GM19372 (cell line): ENCODE measurements at regions not wholly inside any gene's neighbourhood (a gene's known extent, or its start where the extent isn't known, plus 50 kb on each side); places are given as distances from the start of the nearest gene placed in this dataset.

Source experiments
- ATAC-seq: cut with Tn5 transposase; IDR thresholded peaks from one replicate; pipeline ENCODE4 v1.9.1; 2021; ENCODE audit warnings: mild to moderate bottlenecking, low read depth, moderate library complexity; ENCODE audit not compliant: unreplicated experiment

DNA sequence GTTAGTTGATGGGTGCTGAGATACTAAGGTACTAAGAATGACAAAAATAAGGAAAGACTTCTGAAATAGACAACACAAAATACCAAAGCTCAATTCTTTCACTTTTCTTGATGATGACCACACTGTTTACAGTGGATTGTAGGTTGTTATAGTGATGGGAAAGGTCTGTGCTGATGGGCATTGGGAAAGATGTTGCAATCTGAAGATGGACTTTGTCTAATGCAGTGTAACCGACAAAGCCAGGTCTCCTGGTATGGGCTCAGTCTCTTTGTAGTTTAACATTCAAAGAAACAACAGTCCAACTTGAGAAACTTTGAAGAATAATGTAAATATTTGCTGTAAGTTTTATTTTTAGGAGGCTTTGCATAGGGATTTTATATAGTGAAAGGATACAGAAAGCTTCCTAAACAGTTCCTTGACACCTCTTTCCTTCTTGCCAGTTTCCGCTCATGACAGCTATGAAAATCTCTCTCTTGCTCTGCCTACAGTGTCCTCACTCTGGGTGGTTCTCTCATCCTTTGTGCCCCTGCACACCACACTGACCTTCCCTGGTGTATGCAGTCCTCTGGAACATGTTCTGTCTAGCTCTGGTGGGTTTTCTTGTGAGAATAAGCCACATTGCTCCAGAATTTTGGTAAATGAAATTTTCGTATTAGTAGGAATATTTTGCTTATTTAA, 172.2 kb downstream of the KCNRG start:
- ATAC-seq = no peak

GRCh38 chr13:50188696-50189095, 173.5 kb downstream of the KCNRG start:
- no peak for ATAC-seq

GRCh38 chr13:50189450-50189849, 174.2 kb downstream of the KCNRG start:
- no peak for ATAC-seq

DNA sequence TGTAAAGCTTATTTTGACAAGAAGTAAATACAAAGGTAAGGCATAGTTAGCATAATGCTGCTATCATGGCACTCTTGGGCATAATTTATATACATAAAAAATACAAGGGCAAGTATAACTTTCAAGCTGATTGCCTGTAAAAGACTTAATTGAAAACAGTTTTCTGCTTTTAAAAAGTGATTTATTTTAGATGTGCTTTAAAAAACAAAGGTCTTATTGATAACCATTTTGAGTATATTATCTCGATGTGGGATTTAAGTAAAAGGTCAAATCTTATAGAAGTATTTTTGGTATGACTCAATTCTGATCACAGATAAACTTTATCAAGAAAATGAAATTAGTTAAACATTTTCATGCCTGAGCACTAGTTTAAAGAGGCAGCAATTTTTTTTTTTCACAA, 175.8 kb downstream of the KCNRG start:
- ATAC-seq = no peak

DNA sequence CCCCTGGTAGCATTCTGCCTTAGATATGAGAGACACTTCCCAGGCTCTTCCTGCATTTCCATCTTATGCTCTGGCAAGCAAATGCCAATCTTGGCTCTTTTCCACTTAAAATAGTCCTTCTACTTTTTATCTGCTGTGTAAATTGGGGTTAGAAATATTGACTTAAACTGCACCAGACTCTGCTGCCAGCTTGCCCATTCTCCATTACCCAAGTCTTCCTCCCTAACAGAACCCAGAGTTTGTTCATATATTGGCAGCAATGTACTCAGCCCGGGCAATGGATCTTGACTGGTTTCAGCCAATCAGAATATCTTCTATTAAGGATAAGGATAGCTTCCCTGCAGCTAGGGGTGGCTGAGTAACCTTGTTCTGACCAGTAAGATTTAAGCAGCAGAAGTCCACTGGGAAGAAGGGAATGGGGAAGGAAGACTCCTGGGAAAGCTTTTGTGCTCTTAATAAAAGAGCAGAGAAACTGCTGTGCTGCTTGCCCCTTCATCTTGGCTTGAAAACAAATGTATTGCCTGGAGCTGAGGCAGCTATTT, 177.1 kb downstream of the KCNRG start:
- no peak for ATAC-seq

DNA sequence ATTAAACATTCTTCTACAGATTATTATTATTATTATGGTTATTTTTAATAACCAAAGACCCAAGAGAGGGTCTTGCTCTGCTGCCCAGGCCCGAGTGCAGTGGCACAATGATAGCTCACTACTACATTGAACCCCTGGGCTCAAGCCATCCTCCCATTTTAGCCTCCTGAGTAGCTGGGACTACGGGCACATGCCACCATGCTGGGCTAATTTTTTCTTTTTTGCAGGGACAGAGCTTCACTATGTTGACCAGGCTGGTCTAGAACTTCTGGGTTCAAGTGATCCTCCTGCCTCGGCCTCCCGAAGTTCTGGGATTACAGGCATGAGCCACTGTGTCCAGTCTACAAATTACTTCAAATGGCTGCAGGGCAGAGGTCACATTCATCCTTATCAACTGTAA, 179.8 kb downstream of the KCNRG start:
- ATAC-seq = no peak

DNA sequence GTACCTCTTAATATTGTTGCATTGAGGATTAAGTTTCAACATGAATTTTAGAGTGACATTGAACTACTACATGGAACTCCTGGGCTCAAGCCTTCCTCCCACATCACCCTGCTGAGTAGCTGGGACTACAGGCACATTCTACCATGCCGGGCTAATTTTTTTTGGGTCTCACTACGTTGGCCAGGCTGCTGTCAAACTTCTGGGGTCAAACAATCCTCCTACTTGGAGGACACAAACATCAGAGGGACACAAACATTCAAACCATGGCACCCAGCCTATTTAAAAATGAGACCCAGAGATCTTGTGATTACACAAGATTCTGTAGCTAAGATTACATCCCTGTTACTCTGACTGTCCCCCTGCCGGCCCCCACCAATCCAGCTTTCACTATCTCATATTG, 180.9 kb downstream of the KCNRG start:
- ATAC-seq = no peak

GRCh38 chr13:50197705-50198104, 182.5 kb downstream of the KCNRG start:
- ATAC-seq = no peak

DNA sequence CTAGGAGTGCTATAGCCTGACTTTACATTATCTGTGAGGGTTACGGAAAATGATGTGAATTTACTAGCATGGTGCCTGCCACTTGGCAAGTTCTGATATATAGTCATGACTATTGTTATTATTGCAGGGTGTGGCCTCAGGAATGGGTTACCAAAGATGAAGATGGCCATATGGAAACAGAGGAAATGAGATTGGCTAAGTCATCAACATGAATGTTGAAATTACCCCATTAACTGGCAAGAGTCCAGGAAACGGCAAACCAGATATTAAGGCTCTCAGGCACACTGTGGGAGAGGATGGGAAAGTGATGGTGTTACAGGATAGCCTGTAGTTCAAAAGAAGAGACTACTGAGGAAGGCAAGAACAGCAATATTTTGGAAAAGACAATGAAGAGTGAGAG, 183.3 kb downstream of the KCNRG start:
- no peak for ATAC-seq

GRCh38 chr13:50200569-50200968, 185.3 kb downstream of the KCNRG start:
- no peak for ATAC-seq

DNA sequence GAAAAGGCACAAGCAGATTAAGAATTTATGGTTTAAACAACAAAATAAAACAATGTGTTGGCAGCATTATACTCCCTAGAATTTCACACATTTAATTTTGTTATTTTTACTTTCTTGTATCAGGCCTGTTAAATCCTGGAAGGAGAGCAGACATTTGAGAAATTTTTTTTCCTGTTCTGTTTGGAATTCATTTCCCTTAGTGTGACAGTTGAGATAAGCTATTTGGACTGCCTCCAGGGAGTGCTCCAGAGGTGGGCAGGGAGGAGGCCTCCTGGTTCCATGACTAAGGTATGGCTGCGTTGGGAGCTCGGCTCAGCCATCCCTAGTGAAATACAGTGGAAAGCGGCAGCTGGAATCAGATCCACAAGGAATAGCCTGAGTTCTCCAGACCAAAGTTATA, 185.7 kb downstream of the KCNRG start:
- no peak for ATAC-seq

- no peak for ATAC-seq
Observed at GRCh38 chr13:50202485-50202884, 187.2 kb downstream of the KCNRG start.

DNA sequence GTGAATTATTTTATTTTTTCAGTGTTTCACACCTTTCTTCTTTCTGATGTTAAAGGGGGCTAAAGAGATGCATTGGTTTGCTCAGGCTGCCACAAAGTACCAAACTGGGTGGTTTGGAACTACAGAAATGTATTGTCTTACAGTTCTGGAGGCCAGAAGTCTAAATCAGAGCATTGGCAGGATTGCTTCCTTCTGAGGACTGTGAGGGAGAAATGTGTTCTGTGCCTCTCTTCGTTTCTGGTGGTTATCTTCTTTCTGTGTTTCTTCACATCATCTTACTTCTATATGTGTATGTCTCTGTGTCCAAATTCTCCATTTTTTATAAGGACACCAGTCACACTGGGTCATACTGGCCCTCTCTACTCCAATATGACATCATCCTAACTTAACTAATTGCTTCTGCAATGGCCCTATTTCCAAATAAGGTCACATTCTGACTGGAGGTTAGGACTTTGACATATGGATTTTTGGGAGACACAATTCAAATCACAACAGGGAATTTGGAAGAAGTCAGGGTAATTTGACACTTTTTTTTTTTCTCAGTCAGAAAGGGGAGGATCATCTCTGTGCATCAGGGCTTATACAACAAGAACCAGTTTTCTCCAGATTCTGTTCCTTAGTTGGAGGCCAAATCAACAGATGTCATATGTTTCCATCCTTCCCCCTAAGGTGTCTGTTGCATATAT, 188.2 kb downstream of the KCNRG start:
- no peak for ATAC-seq

GRCh38 chr13:50205581-50205980, 190.3 kb downstream of the KCNRG start:
- ATAC-seq = no peak

GRCh38 chr13:50208826-50209335, 193.6 kb downstream of the KCNRG start:
- ATAC-seq = no peak

DNA sequence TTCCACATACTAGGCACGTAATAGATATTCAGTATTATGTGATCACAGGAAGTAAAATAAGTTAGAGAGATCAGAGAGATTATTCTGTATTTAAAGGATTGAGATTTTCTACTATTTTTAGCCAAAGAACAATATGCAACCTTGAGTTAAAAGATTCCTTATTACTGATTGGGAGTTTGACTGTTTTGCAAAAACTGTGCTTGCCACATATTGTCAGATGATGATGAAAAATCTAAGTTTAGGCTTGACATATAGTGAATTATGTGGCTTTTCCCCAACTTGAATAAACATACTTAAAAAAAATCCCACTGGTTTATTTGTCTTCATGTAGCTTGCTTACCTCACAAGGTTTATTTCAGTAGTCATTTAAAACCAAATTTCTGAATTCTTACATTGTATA, 194.4 kb downstream of the KCNRG start:
- no peak for ATAC-seq

GRCh38 chr13:50213526-50213925, 198.3 kb downstream of the KCNRG start:
- ATAC-seq = no peak

- ATAC-seq = no peak
Observed at GRCh38 chr13:50214514-50214913, 199.3 kb downstream of the KCNRG start.

- no peak for ATAC-seq
Observed at GRCh38 chr13:50215399-50215798, 200.2 kb downstream of the KCNRG start.

DNA sequence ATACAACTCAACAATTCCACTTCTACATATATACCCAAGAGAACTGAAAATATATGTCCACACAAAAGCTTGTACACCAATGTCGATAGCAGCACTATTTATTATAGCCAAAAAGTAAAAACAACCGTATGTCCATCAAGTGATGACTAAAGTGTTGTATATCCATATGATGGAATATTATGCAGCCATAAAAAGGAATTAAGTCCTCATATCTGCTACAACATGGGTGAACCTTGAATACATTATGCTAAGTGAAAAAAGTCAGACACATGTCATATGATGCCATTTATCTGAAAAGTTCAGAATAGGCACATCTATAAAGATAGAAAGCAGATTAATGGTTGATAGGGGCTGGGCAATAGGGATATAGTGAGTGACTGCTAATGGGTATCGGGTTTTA, 204.5 kb downstream of the KCNRG start:
- no peak for ATAC-seq

GRCh38 chr13:50220938-50221337, 205.7 kb downstream of the KCNRG start:
- no peak for ATAC-seq
